Ishikawa (cell line): ENCODE measurements at regions not wholly inside any gene's neighbourhood (a gene's known extent, or its start where the extent isn't known, plus 50 kb on each side); places are given as distances from the start of the nearest gene placed in this dataset.

ENCODE experiments used
- CEBPB ChIP-seq: IDR thresholded peaks from 2 replicates; pipeline ENCODE4 v1.6.1; 2012
- CREB1 ChIP-seq: IDR thresholded peaks from 2 replicates; pipeline ENCODE4 v1.6.1; 2012; ENCODE audit warnings: low read depth
- EGR1 ChIP-seq: IDR thresholded peaks from 2 replicates; pipeline ENCODE4 v1.6.1; 2012
- EP300 ChIP-seq: IDR thresholded peaks from 2 replicates; pipeline ENCODE4 v1.6.1; 2012; ENCODE audit warnings: borderline replicate concordance
- FOXM1 ChIP-seq: IDR thresholded peaks from 2 replicates; pipeline ENCODE4 v1.6.1; 2012; ENCODE audit warnings: low read depth, borderline replicate concordance
- MAX ChIP-seq: IDR thresholded peaks from 2 replicates; pipeline ENCODE4 v1.6.1; 2012
- NFIC ChIP-seq: IDR thresholded peaks from 2 replicates; pipeline ENCODE4 v1.6.1; 2012
- RAD21 ChIP-seq: IDR thresholded peaks from 2 replicates; pipeline ENCODE4 v1.6.1; 2012; ENCODE audit warnings: low read depth
- REST ChIP-seq: IDR thresholded peaks from 2 replicates; pipeline ENCODE4 v1.6.1; 2012; ENCODE audit warnings: low read depth, mild to moderate bottlenecking
- TAF1 ChIP-seq: IDR thresholded peaks from 2 replicates; pipeline ENCODE4 v1.6.1; 2012; ENCODE audit warnings: low read depth, mild to moderate bottlenecking
- TCF12 ChIP-seq: IDR thresholded peaks from 2 replicates; pipeline ENCODE4 v1.6.1; 2012; ENCODE audit warnings: low read depth
- TEAD4 ChIP-seq: IDR thresholded peaks from 2 replicates; pipeline ENCODE4 v1.6.1; 2012
- USF1 ChIP-seq: IDR thresholded peaks from 2 replicates; pipeline ENCODE4 v1.6.1; 2012
- YY1 ChIP-seq: IDR thresholded peaks from 2 replicates; pipeline ENCODE4 v1.6.1; 2012; ENCODE audit warnings: low read depth
- ZBTB7A ChIP-seq: IDR thresholded peaks from 2 replicates; pipeline ENCODE4 v1.6.1; 2012; ENCODE audit warnings: low read depth

GRCh38 chr3:7871003-7871560 is 630.5 kb upstream of the LMCD1 start:
- TF ChIP-seq USF1: no peak
- no peak for TF ChIP-seq TCF12
- no peak for TF ChIP-seq RAD21
- no peak for TF ChIP-seq YY1
- no peak for TF ChIP-seq NFIC
- no peak for TF ChIP-seq REST
- TF ChIP-seq CEBPB: no peak
- no peak for TF ChIP-seq TEAD4
- TF ChIP-seq ZBTB7A: no peak
- no peak for TF ChIP-seq EP300
- no peak for TF ChIP-seq FOXM1
- TF ChIP-seq EGR1: no peak
- no peak for TF ChIP-seq MAX
- TF ChIP-seq CREB1: no peak
- no peak for TF ChIP-seq TAF1

- TF ChIP-seq RAD21 (no peak), EP300 (no peak), USF1 (no peak), TAF1 (no peak), FOXM1 (no peak), MAX (no peak), NFIC (no peak), ZBTB7A (no peak), EGR1 (no peak), CEBPB (no peak), CREB1 (no peak), REST (no peak), YY1 (no peak), TEAD4 (no peak), TCF12 (no peak)
Observed at GRCh38 chr3:7874116-7874515, 627.5 kb upstream of the LMCD1 start.

- no peak for TF ChIP-seq MAX
- no peak for TF ChIP-seq USF1
- TF ChIP-seq YY1: no peak
- no peak for TF ChIP-seq EGR1
- no peak for TF ChIP-seq REST
- TF ChIP-seq CEBPB: no peak
- no peak for TF ChIP-seq NFIC
- no peak for TF ChIP-seq TAF1
- no peak for TF ChIP-seq CREB1
Observed at GRCh38 chr3:7875925-7876324, 625.7 kb upstream of the LMCD1 start.

- TF ChIP-seq EP300: no peak
- TF ChIP-seq EGR1: no peak
- TF ChIP-seq TCF12: no peak
- no peak for TF ChIP-seq NFIC
- no peak for TF ChIP-seq USF1
- TF ChIP-seq TEAD4: no peak
- no peak for TF ChIP-seq TAF1
- no peak for TF ChIP-seq REST
- no peak for TF ChIP-seq FOXM1
Observed at GRCh38 chr3:7876741-7877297, 624.8 kb upstream of the LMCD1 start.
